ENCODE measurements at regions not wholly inside any gene's neighbourhood (a gene's known extent, or its start where the extent isn't known, plus 50 kb on each side); places are given as distances from the start of the nearest gene placed in this dataset.

DNA sequence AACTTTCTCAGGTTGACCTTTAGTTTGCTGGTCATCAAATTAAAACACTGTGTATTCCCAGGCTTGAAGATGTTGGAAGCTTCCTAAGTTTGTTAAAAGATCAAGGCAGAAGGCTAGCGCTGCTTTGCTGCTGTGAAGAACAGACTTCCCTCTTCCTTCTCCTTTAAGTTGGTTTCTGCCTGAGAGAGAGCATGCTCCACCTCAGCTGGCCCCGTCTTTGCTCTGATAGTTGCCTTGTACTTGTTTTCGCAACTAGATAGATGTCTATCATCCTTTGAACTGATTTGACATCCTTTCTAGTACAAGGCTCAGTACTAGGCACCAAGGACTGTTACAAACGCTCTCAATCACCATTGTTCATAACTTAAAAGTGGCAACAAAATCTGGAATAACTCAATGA is 177.8 kb upstream of the MKLN1 start:
- ATAC-seq (ENCODE audit: poor library complexity) (no peak), DNase-seq (no peak)
- ChIA-PET CTCF (interaction anchor here (0.8 kb wide), 1 partner anchor 22 kb away, joined by 3 read pairs; no protein-coding TSS in a partner anchor), POLR2A (no interaction called here)
- Histone ChIP-seq H3K4me3 (ENCODE audit: low read length) (no peak overlapping the region), H3K4me1 (ENCODE audit: insufficient read depth, low read length) (no peaks in the 10 kb centered on the region), H3K27ac (ENCODE audit: low read depth in 1 of 2, low read length in 2 of 2) (no peak overlapping the region), H3K9me3 (ENCODE audit: control insufficient read depth in 1 of 2, insufficient read depth in 1 of 2, low read length in 2 of 2) (no peaks in the 10 kb centered on the region), H3K36me3 (ENCODE audit: insufficient read depth, low read length) (no peaks in the 10 kb centered on the region), H3K27me3 (ENCODE audit: control insufficient read depth in 1 of 2, insufficient read depth in 2 of 2, low read length in 2 of 2) (no peaks in the 10 kb centered on the region)
- intact Hi-C loops (cut with DNase I, micrococcal nuclease), result loop anchor here in 1 of 2 experiments (10.0 kb wide), 1 partner anchor 45 kb away; no protein-coding TSS in a partner anchor
- TF ChIP-seq CTCF (IDR thresholded peaks at IDR 0.05), result no peak
- no peaks in the 10 kb centered on the region for H3K9me3 Mint-ChIP-seq
- no peaks in the 10 kb centered on the region for H3K4me1 Mint-ChIP-seq (ENCODE audit: low read depth)
- H3K4me3 Mint-ChIP-seq, result no peak overlapping the region
- no peak overlapping the region for H3K27ac Mint-ChIP-seq
- H3K36me3 Mint-ChIP-seq (ENCODE audit: low read depth), result no peaks in the 10 kb centered on the region
- H3K27me3 Mint-ChIP-seq, result no peaks in the 10 kb centered on the region

DNA sequence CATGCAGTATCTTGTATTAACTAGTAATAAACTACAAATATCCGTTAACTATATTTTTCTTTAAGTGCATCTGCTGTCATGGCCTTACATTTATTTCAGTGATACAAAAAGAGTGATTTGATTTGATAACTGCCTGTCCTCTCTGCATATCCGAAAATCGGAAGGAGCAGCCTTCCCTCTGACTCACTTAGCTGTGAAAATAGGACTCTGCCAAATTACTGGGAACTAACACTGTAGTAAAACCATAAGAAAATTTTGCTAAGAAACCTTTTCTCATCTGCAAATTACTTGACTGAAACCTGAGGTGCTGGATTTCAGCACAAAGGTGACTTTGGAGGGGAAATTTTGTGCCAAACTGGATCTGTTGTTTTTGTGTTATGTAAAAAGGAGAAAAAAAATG is 176.6 kb upstream of the MKLN1 start:
- Mint-ChIP-seq H3K36me3 (ENCODE audit: low read depth) (no peaks in the 10 kb centered on the region), H3K9me3 (no peaks in the 10 kb centered on the region), H3K27ac (no peak overlapping the region), H3K4me3 (no peak overlapping the region), H3K27me3 (no peaks in the 10 kb centered on the region), H3K4me1 (ENCODE audit: low read depth) (no peaks in the 10 kb centered on the region)
- Histone ChIP-seq H3K4me3 (ENCODE audit: low read length) (no peak overlapping the region), H3K27me3 (ENCODE audit: control insufficient read depth in 1 of 2, insufficient read depth in 2 of 2, low read length in 2 of 2) (no peaks in the 10 kb centered on the region), H3K27ac (ENCODE audit: low read depth in 1 of 2, low read length in 2 of 2) (no peak overlapping the region), H3K9me3 (ENCODE audit: control insufficient read depth in 1 of 2, insufficient read depth in 1 of 2, low read length in 2 of 2) (no peaks in the 10 kb centered on the region), H3K4me1 (ENCODE audit: insufficient read depth, low read length) (no peaks in the 10 kb centered on the region), H3K36me3 (ENCODE audit: insufficient read depth, low read length) (no peaks in the 10 kb centered on the region)
- ATAC-seq (ENCODE audit: poor library complexity) (no peak), DNase-seq (no peak)
- ChIA-PET CTCF (interaction anchor here (1.6 kb wide), 1 partner anchor 313 kb away, joined by 3 read pairs; no protein-coding TSS in a partner anchor), POLR2A (no interaction called here)
- intact Hi-C loops (cut with DNase I, micrococcal nuclease), result loop anchor here in 1 of 2 experiments (10.0 kb wide), 1 partner anchor 46 kb away; no protein-coding TSS in a partner anchor
- TF ChIP-seq CTCF (IDR thresholded peaks at IDR 0.05), result no peak

GRCh38 chr7:131152766-131153165 is 174.9 kb upstream of the MKLN1 start:
- DNase-seq (no peak), ATAC-seq (ENCODE audit: poor library complexity) (no peak)
- Mint-ChIP-seq H3K36me3 (ENCODE audit: low read depth) (no peaks in the 10 kb centered on the region), H3K4me1 (ENCODE audit: low read depth) (no peaks in the 10 kb centered on the region), H3K27me3 (no peaks in the 10 kb centered on the region), H3K9me3 (no peaks in the 10 kb centered on the region), H3K4me3 (no peak overlapping the region), H3K27ac (no peak overlapping the region)
- Histone ChIP-seq H3K9me3 (ENCODE audit: control insufficient read depth in 1 of 2, insufficient read depth in 1 of 2, low read length in 2 of 2) (no peaks in the 10 kb centered on the region), H3K27me3 (ENCODE audit: control insufficient read depth in 1 of 2, insufficient read depth in 2 of 2, low read length in 2 of 2) (no peaks in the 10 kb centered on the region), H3K4me3 (ENCODE audit: low read length) (no peak overlapping the region), H3K27ac (ENCODE audit: low read depth in 1 of 2, low read length in 2 of 2) (no peak overlapping the region), H3K4me1 (ENCODE audit: insufficient read depth, low read length) (no peaks in the 10 kb centered on the region), H3K36me3 (ENCODE audit: insufficient read depth, low read length) (no peaks in the 10 kb centered on the region)
- CTCF ChIA-PET, result no interaction called here
- intact Hi-C loops (cut with DNase I, micrococcal nuclease), result loop anchor here in 1 of 2 experiments (10.0 kb wide), 1 partner anchor 48 kb away; no protein-coding TSS in a partner anchor
- POLR2A ChIA-PET, result no interaction called here
- TF ChIP-seq CTCF (IDR thresholded peaks at IDR 0.05), result no peak
